ENCODE measurements at regions not wholly inside any gene's neighbourhood (a gene's known extent, or its start where the extent isn't known, plus 50 kb on each side); places are given as distances from the start of the nearest gene placed in this dataset.
"Not testable (repeated sequence)": the region's sequence is repeated elsewhere in the genome, so short reads cannot be mapped to it uniquely, and the experiment has no call there.

DNA sequence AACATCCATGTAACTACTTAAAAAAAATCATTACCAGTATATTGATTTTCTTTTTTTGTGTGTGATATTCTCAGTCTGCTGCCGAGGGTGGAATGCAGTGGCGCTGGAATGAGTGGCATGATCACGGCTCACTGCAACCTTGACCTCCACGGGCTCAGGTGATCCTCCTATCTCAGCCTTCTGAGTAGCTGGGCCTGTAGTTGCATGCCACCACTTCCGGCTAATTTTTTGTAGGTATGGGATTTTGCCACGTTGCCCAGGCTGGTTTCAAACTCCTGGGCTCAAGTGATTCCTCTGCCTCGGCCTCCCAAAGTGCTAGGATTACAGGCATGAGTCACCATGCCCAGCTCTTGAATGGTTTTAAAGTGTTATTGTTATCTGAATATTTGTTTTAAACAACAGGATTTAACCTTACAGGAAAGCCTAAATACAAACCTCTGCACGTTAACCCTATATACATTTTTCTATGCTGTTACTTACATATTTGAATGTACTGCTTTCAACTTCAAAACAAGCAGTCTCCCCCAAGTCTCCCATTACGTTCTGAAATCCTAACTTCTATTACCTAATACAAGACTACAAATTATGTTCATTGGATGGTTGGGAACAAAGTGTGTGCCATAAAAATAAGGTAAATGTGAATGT lies 61.7 kb downstream of the KPNA2 start:
- no peak overlapping the region for H3K27ac ChIP-seq
- no peak for TF ChIP-seq POLR2A (IDR thresholded peaks at IDR 0.05)
- TF ChIP-seq, protein P1, sequence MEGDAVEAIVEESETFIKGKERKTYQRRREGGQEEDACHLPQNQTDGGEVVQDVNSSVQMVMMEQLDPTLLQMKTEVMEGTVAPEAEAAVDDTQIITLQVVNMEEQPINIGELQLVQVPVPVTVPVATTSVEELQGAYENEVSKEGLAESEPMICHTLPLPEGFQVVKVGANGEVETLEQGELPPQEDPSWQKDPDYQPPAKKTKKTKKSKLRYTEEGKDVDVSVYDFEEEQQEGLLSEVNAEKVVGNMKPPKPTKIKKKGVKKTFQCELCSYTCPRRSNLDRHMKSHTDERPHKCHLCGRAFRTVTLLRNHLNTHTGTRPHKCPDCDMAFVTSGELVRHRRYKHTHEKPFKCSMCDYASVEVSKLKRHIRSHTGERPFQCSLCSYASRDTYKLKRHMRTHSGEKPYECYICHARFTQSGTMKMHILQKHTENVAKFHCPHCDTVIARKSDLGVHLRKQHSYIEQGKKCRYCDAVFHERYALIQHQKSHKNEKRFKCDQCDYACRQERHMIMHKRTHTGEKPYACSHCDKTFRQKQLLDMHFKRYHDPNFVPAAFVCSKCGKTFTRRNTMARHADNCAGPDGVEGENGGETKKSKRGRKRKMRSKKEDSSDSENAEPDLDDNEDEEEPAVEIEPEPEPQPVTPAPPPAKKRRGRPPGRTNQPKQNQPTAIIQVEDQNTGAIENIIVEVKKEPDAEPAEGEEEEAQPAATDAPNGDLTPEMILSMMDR (IDR thresholded peaks at IDR 0.05), result no peak

DNA sequence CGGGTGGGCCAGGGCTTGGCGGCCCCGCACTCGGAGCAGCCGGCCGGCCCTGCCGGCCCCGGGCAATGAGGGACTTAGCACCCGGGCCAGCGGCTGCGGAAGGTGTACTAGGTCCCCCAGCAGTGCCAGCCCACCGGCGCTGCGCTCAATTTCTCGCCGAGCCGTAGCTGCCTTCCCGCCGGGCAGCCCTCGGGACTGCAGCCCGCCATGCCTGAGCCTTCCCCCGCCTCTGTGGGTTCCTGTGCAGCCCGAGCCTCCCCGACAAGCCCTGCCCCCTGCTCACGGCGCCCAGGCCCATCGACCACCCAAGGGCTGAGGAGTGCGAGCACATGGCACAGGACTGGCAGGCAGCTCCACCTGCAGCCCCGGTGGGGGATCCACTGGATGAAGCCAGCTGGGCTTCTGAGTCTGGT lies 63.8 kb downstream of the KPNA2 start:
- H3K27me3 ChIP-seq, H3K27ac ChIP-seq, DNase-seq, H3K36me3 ChIP-seq, H3K4me3 ChIP-seq, H3K9me3 ChIP-seq: not testable (repeated sequence)
- peaks cover 0 to 12% (median 2%) of the 10 kb centered on the region in 4 donors for H3K4me1 ChIP-seq

More for the DNA sequence above, 61.7 kb downstream of the KPNA2 start:
- Histone ChIP-seq H3K27me3 (no peaks in the 10 kb centered on the region), H3K36me3 (no peaks in the 10 kb centered on the region), H3K4me3 (no peak overlapping the region), H3K4me1 (no peaks in the 10 kb centered on the region), H3K9me3 (no peaks in the 10 kb centered on the region)
- DNase-seq, result no peak

GRCh38 chr17:68100000-68100641 lies 64.6 kb downstream of the KPNA2 start:
- H3K4me3 ChIP-seq, result no peak overlapping the region
- H3K4me1 ChIP-seq, result peaks cover 0 to 12% (median 2%) of the 10 kb centered on the region in 4 donors
- TF ChIP-seq, protein P1 (IDR thresholded peaks at IDR 0.05), result no peak
- TF ChIP-seq POLR2A (IDR thresholded peaks at IDR 0.05), result no peak
- no peak overlapping the region for H3K27ac ChIP-seq
- no peaks in the 10 kb centered on the region for H3K27me3 ChIP-seq
- DNase-seq, result no peak
- H3K36me3 ChIP-seq, result no peaks in the 10 kb centered on the region
- H3K9me3 ChIP-seq, result no peaks in the 10 kb centered on the region

- Histone ChIP-seq H3K27me3 (no peaks in the 10 kb centered on the region), H3K9me3 (no peaks in the 10 kb centered on the region), H3K27ac (peak overlapping the region; percentile 81 to 91 (median 90)), H3K4me3 (peak overlapping the region; percentile 71 to 97 (median 84)), H3K4me1 (peaks cover 0 to 12% (median 2%) of the 10 kb centered on the region in 4 donors), H3K36me3 (peaks cover 0 to 2% (median 0%) of the 10 kb centered on the region in 3 donors)
- peak; percentile 87 to 96 (median 96) for DNase-seq
- TF ChIP-seq, protein P1 (IDR thresholded peaks at IDR 0.05), result no peak
- TF ChIP-seq POLR2A (IDR thresholded peaks at IDR 0.05), result peak; percentile 77 to 83
These were observed 65.8 kb downstream of the KPNA2 start for GRCh38 chr17:68101075-68101986.

GRCh38 chr17:68101987-68102314 lies 66.4 kb downstream of the KPNA2 start:
- TF ChIP-seq, protein P1 (IDR thresholded peaks at IDR 0.05), result no peak
- TF ChIP-seq POLR2A (IDR thresholded peaks at IDR 0.05), result no peak
- Histone ChIP-seq H3K4me3 (peak overlapping the region; percentile 71 to 97 (median 84)), H3K4me1 (peaks cover 0 to 12% (median 2%) of the 10 kb centered on the region in 4 donors), H3K36me3 (peaks cover 0 to 3% (median 0%) of the 10 kb centered on the region in 3 donors), H3K9me3 (no peaks in the 10 kb centered on the region), H3K27ac (peak overlapping the region; percentile 81 to 91 (median 90)), H3K27me3 (no peaks in the 10 kb centered on the region)
- DNase-seq, result no peak

Data from Peyer's patch (tissue), 4 donors.